Coronary artery (tissue), 2 donors: ENCODE measurements at regions not wholly inside any gene's neighbourhood (a gene's known extent, or its start where the extent isn't known, plus 50 kb on each side); places are given as distances from the start of the nearest gene placed in this dataset.

Experiments used
- DNase-seq: peaks from one replicate; pipeline ENCODE4 v3.0.0-alpha.2; 2017; ENCODE audit warnings: low spot score
- H3K27ac ChIP-seq, 2 donors: fragments of 200-600 bp; sonication (generic); one replicate each; pipeline ENCODE4 v1.5.1; 2016 to 2019
- H3K4me3 ChIP-seq: fragments of 200-600 bp; sonication (generic); 2 replicates; pipeline ENCODE4 v1.5.1; 2016; ENCODE audit warnings: mild to moderate bottlenecking, moderate library complexity
- TF ChIP-seq, protein P1 (sequence below): fragments of 200-600 bp; sonication (generic); IDR thresholded peaks from one replicate; pipeline ENCODE4 v1.5.1; 2019; ENCODE audit warnings: antibody characterized with exemption

DNA sequence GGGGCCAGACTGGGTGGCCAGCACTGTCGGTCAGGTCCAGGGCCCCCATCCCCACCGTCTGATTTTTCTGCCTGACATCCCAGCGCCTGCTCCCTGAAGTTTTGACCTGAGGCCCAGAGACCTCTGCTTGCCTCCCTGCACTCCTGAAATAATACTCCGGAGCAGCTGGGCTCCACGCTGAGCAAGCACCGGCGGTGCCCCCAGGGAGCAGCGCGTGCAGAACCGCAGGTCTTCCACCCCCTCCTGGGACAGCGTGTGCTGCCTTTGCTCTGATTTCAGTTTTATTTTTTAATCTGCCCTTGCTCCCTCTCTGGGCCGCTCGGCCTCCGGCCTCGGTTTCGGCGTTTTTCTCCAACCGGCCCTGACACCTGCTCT lies 132.4 kb upstream of the GSE1 start:
- TF ChIP-seq, protein P1, sequence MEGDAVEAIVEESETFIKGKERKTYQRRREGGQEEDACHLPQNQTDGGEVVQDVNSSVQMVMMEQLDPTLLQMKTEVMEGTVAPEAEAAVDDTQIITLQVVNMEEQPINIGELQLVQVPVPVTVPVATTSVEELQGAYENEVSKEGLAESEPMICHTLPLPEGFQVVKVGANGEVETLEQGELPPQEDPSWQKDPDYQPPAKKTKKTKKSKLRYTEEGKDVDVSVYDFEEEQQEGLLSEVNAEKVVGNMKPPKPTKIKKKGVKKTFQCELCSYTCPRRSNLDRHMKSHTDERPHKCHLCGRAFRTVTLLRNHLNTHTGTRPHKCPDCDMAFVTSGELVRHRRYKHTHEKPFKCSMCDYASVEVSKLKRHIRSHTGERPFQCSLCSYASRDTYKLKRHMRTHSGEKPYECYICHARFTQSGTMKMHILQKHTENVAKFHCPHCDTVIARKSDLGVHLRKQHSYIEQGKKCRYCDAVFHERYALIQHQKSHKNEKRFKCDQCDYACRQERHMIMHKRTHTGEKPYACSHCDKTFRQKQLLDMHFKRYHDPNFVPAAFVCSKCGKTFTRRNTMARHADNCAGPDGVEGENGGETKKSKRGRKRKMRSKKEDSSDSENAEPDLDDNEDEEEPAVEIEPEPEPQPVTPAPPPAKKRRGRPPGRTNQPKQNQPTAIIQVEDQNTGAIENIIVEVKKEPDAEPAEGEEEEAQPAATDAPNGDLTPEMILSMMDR: no peak
- DNase-seq: no peak
- Histone ChIP-seq H3K4me3 (no peak overlapping the region), H3K27ac (no peak overlapping the region)

DNA sequence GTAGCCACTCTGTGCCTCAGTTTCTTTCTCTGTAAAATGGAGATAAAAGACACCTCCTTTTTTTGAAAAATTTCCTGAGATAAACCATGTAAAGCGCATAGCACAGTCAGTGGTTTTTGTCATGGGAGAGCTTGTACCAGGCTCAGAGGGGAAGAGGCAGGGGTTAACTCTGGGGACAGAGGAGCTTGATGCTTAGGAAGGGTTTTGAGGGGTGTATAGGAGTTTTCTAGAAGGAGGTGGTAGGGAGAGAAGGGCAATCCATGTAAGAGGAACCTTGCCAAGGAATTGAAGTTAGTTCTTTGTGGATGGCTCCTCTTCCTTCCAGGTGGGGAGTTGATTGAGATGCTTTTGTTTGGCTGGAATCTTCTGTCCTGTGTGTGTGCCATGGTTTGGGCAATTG lies 131.9 kb upstream of the GSE1 start:
- Histone ChIP-seq H3K4me3 (no peak overlapping the region), H3K27ac (no peak overlapping the region)
- DNase-seq: no peak
- TF ChIP-seq, protein P1: no peak

DNA sequence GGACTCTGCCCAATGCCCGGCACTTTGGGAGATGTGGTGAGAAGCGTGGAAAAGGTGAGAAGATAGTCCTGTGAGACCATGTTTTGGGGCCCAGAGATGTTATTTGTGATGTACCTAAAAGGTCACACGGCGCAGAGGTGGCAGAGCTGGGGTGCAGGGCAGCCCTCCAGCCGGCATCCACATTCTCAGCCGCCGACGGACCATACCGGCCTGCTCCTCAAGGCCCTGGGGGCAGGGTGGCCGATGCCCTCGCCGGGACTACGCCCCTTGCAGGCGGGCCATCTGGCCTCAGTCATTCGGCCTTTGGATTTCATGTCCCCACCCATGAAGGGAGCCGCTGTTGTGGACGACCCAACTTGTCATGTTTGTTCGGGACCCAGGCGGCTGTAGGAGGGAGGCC lies 131.4 kb upstream of the GSE1 start:
- Histone ChIP-seq H3K27ac (no peak overlapping the region), H3K4me3 (no peak overlapping the region)
- TF ChIP-seq, protein P1: no peak
- DNase-seq: no peak

DNA sequence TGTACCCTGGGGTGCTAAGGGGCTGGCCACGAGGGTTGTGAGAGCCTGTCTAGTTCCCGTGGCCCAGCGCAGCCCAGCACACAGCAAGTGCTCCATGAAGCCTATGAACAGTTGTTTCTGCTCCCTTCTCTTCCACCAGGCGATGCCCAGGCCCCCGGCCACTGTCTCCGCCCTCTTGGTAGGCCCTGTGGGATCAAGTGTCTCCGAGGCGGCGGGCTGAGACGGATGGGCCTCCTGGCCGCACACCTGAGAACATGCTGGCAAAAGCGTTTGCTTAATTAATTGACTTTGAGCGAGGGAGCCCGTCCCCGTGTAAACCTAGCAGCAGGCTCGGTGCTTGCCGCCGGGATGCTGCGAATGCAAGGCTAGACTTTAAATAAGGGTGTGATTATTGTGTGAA lies 129.7 kb upstream of the GSE1 start:
- H3K27ac ChIP-seq: no peak overlapping the region
- TF ChIP-seq, protein P1: no peak
- no peak for DNase-seq
- H3K4me3 ChIP-seq: no peak overlapping the region

DNA sequence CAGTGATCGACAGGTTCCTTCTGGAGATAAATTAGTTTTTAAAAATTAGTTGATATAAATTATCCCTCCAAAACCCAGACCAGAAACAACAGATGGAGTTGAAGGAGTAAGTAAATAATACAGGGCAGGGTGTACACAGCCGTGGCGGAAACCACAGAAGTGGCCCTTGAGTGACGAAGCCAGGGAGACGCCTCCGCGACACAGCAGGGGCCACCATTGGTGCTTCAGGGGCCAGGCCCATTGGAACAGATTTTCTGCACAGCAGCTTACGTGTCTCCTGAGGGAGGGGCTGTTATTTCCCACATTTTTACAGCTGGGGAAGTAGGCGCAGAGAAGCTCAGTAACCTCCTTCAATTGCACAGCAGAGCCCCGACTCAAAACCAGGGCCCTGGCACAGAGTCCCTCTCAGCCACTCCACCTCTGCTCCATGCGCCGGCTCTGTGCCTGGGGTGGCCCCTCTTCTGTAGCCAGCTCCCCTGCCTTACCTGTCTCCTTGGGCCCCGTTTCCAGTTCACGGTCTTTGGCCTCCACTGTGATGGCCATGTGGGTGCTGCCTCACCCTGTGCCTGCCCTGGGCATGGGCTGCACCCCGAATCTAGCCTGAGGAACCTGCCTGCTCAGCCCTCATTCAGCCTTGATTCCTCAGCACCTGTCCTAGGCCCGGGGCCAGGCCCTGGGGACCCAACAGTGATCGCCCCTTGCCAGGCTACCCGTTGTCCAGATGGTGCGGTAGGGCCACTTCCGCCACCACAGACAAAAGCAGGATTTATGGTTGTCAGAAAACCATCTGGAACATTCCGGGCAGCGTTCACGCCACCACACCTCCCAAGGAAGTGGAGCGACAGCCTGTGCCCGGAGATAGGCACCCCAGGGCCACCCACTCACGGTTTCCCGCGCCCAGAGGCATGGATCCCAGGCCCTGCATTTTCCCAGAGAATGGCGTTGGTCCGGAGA lies 128.5 kb upstream of the GSE1 start:
- TF ChIP-seq, protein P1: no peak
- Histone ChIP-seq H3K4me3 (no peak overlapping the region), H3K27ac (no peak overlapping the region)
- no peak for DNase-seq

DNA sequence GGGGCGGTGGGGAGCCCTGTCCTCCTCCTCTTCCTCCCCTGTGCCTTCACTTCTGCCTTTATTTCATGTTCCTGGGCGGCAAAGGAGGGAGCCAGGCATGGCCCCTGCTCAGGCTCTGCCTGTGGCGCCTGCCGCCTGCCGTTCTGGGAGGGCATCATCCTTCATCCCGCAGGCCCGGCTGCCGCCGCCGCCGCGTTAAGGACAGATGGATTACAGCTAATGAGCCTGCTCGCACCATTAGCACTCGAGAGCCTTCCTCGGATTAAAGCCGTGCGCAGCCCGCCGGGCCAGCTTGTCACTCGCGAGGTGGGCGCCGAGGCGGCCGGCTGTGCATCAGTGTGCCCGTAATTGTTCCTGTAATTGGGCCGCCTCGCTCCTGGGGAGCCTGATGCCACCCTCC lies 127.7 kb upstream of the GSE1 start:
- Histone ChIP-seq H3K4me3 (no peak overlapping the region), H3K27ac (no peak overlapping the region)
- no peak for DNase-seq
- TF ChIP-seq, protein P1: no peak
